Parathyroid adenoma (tissue), 2 donors: ENCODE measurements at regions not wholly inside any gene's neighbourhood (a gene's known extent, or its start where the extent isn't known, plus 50 kb on each side); places are given as distances from the start of the nearest gene placed in this dataset.
"Not testable (repeated sequence)": the region's sequence is repeated elsewhere in the genome, so short reads cannot be mapped to it uniquely, and the experiment has no call there.

ENCODE experiments used
- H2AFZ ChIP-seq: fragments of 300-600 bp; sonication (generic); one replicate; pipeline ENCODE4 v1.7.0; 2017; ENCODE audit warnings: antibody characterized with exemption, mild to moderate bottlenecking
- H3K27ac ChIP-seq: fragments of 300-600 bp; sonication (generic); one replicate; pipeline ENCODE4 v1.7.0; 2017
- H3K27me3 ChIP-seq: fragments of 300-600 bp; sonication (generic); one replicate; pipeline ENCODE4 v1.7.0; 2017; ENCODE audit warnings: low read length; ENCODE audit not compliant: control insufficient read depth, insufficient read depth
- H3K36me3 ChIP-seq: fragments of 300-600 bp; sonication (generic); one replicate; pipeline ENCODE4 v1.7.0; 2017; ENCODE audit warnings: low read length; ENCODE audit not compliant: control insufficient read depth, insufficient read depth
- H3K4me1 ChIP-seq: fragments of 300-600 bp; sonication (generic); one replicate; pipeline ENCODE4 v1.7.0; 2017; ENCODE audit warnings: control low read depth
- H3K4me2 ChIP-seq: fragments of 300-600 bp; sonication (generic); one replicate; pipeline ENCODE4 v1.7.0; 2017; ENCODE audit warnings: low read length
- H3K4me3 ChIP-seq: fragments of 300-600 bp; sonication (generic); one replicate; pipeline ENCODE4 v1.7.0; 2017; ENCODE audit warnings: low read depth, low read length
- H3K79me2 ChIP-seq: fragments of 300-600 bp; sonication (generic); one replicate; pipeline ENCODE4 v1.7.0; 2017; ENCODE audit warnings: control low read depth
- H3K9ac ChIP-seq: fragments of 300-600 bp; sonication (generic); one replicate; pipeline ENCODE4 v1.7.0; 2017; ENCODE audit warnings: mild to moderate bottlenecking
- H3K9me3 ChIP-seq: fragments of 300-600 bp; sonication (generic); one replicate; pipeline ENCODE4 v1.7.0; 2017; ENCODE audit warnings: low read length; ENCODE audit not compliant: control insufficient read depth
- CTCF ChIP-seq: fragments of 300-600 bp; sonication (generic); IDR thresholded peaks from one replicate; pipeline ENCODE4 v1.7.0; 2017; ENCODE audit warnings: antibody characterized with exemption, mild to moderate bottlenecking
- donor health status: primary hyperparathyroidism.

- Histone ChIP-seq H3K36me3 (no peaks in the 10 kb centered on the region), H3K79me2 (no peaks in the 10 kb centered on the region), H3K27me3 (no peaks in the 10 kb centered on the region), H3K4me2 (no peak overlapping the region), H3K4me1 (no peaks in the 10 kb centered on the region), H3K27ac (no peak overlapping the region), H3K9me3 (no peaks in the 10 kb centered on the region), H3K4me3 (no peak overlapping the region), H2AFZ (no peak overlapping the region), H3K9ac (no peak overlapping the region)
- no peak for TF ChIP-seq CTCF
Observed at GRCh38 chr3:193057616-193058015, 140.0 kb upstream of the MB21D2 start.

GRCh38 chr3:193060748-193061546 lies 143.3 kb upstream of the MB21D2 start:
- Histone ChIP-seq H3K36me3 (no peaks in the 10 kb centered on the region), H2AFZ (no peak overlapping the region), H3K27ac (no peak overlapping the region), H3K9me3 (no peaks in the 10 kb centered on the region), H3K27me3 (no peaks in the 10 kb centered on the region), H3K4me3 (no peak overlapping the region), H3K4me1 (no peaks in the 10 kb centered on the region), H3K9ac (no peak overlapping the region), H3K79me2 (no peaks in the 10 kb centered on the region), H3K4me2 (no peak overlapping the region)
- TF ChIP-seq CTCF, result no peak

GRCh38 chr3:193068365-193068764 lies 150.7 kb upstream of the MB21D2 start:
- no peaks in the 10 kb centered on the region for H3K9me3 ChIP-seq
- H2AFZ ChIP-seq, result no peak overlapping the region
- TF ChIP-seq CTCF, result no peak
- H3K79me2 ChIP-seq, result no peaks in the 10 kb centered on the region
- no peaks in the 10 kb centered on the region for H3K4me1 ChIP-seq
- no peak overlapping the region for H3K9ac ChIP-seq
- H3K27ac ChIP-seq, result no peak overlapping the region
- H3K36me3 ChIP-seq, result no peaks in the 10 kb centered on the region
- H3K4me3 ChIP-seq, result no peak overlapping the region
- no peaks in the 10 kb centered on the region for H3K27me3 ChIP-seq
- no peak overlapping the region for H3K4me2 ChIP-seq

GRCh38 chr3:193069732-193070131 lies 152.1 kb upstream of the MB21D2 start:
- H3K9ac ChIP-seq, H2AFZ ChIP-seq, H3K79me2 ChIP-seq, H3K9me3 ChIP-seq, H3K4me1 ChIP-seq, H3K27ac ChIP-seq, H3K36me3 ChIP-seq, H3K4me3 ChIP-seq, H3K4me2 ChIP-seq, H3K27me3 ChIP-seq: not testable (repeated sequence)

- H3K4me3 ChIP-seq, result no peak overlapping the region
- peak overlapping the region; percentile 63 for H2AFZ ChIP-seq
- no peaks in the 10 kb centered on the region for H3K79me2 ChIP-seq
- no peaks in the 10 kb centered on the region for H3K4me1 ChIP-seq
- no peak for TF ChIP-seq CTCF
- H3K36me3 ChIP-seq, result no peaks in the 10 kb centered on the region
- H3K4me2 ChIP-seq, result no peak overlapping the region
- H3K9me3 ChIP-seq, result no peaks in the 10 kb centered on the region
- H3K9ac ChIP-seq, result no peak overlapping the region
- no peak overlapping the region for H3K27ac ChIP-seq
- H3K27me3 ChIP-seq, result no peaks in the 10 kb centered on the region
Observed at GRCh38 chr3:193078996-193079753, 161.5 kb upstream of the MB21D2 start.
